Hepatocyte (in vitro differentiated cells): ENCODE measurements at regions not wholly inside any gene's neighbourhood (a gene's known extent, or its start where the extent isn't known, plus 50 kb on each side); places are given as distances from the start of the nearest gene placed in this dataset.

Experiments used
- DNase-seq: peaks from one replicate; pipeline ENCODE4 v3.0.0-alpha.2; 2016; ENCODE audit warnings: low spot score
- H2AFZ ChIP-seq: fragments of 200-600 bp; sonication (generic); 2 replicates; pipeline ENCODE4 v1.6.0; 2016; ENCODE audit warnings: antibody characterized with exemption, mild to moderate bottlenecking
- H3K27ac ChIP-seq: fragments of 200-600 bp; sonication (generic); 2 replicates; pipeline ENCODE4 v1.5.1; 2016; ENCODE audit warnings: mild to moderate bottlenecking
- H3K27me3 ChIP-seq: fragments of 200-600 bp; sonication (generic); 2 replicates; pipeline ENCODE4 v1.6.1; 2016
- H3K36me3 ChIP-seq: fragments of 200-600 bp; sonication (generic); replicated peaks from 2 replicates; pipeline ENCODE4 v1.5.1; 2016; ENCODE audit warnings: low read depth; ENCODE audit not compliant: insufficient read depth
- H3K4me1 ChIP-seq: fragments of 200-600 bp; sonication (generic); 2 replicates; pipeline ENCODE4 v1.5.1; 2016; ENCODE audit warnings: mild to moderate bottlenecking, moderate library complexity; ENCODE audit not compliant: insufficient read depth
- H3K4me2 ChIP-seq: fragments of 200-600 bp; sonication (generic); 2 replicates; pipeline ENCODE4 v1.6.0; 2016
- H3K4me3 ChIP-seq: fragments of 200-600 bp; sonication (generic); 2 replicates; pipeline ENCODE4 v1.5.1; 2016; ENCODE audit warnings: mild to moderate bottlenecking
- H3K79me2 ChIP-seq: fragments of 200-600 bp; sonication (generic); 2 replicates; pipeline ENCODE4 v1.6.0; 2017; ENCODE audit warnings: mild to moderate bottlenecking
- H3K9me2 ChIP-seq: fragments of 200-600 bp; sonication (generic); replicated peaks from 2 replicates; pipeline ENCODE4 v1.6.0; 2017; ENCODE audit warnings: mild to moderate bottlenecking; ENCODE audit not compliant: insufficient read depth
- H3K9me3 ChIP-seq: fragments of 200-600 bp; sonication (generic); 2 replicates; pipeline ENCODE4 v1.5.1; 2016; ENCODE audit warnings: low read depth, mild to moderate bottlenecking
- H4K20me1 ChIP-seq: fragments of 200-600 bp; sonication (generic); 2 replicates; pipeline ENCODE4 v1.6.0; 2016; ENCODE audit warnings: mild to moderate bottlenecking; ENCODE audit not compliant: insufficient read depth, poor library complexity, severe bottlenecking
- EZH2 ChIP-seq: fragments of 200-600 bp; sonication (generic); IDR thresholded peaks from 2 replicates; pipeline ENCODE4 v1.6.1; 2016; ENCODE audit warnings: antibody characterized with exemption, mild to moderate bottlenecking, borderline replicate concordance
- EZH2phosphoT487 ChIP-seq: fragments of 200-600 bp; sonication (generic); IDR thresholded peaks from one replicate; pipeline ENCODE4 v1.6.1; 2018; ENCODE audit warnings: antibody characterized with exemption, mild to moderate bottlenecking, low read depth, moderate library complexity; ENCODE audit not compliant: unreplicated experiment, severe bottlenecking
- WGBS: methylation state at CpG from one replicate; pipeline ENCODE4 v1.1.6; 2016; ENCODE audit warnings: low lambda C conversion rate; ENCODE audit errors: missing lambda C conversion rate; 5-methylcytosine and 5-hydroxymethylcytosine counted together
- TF ChIP-seq, protein P1 (sequence below): fragments of 200-600 bp; sonication (generic); IDR thresholded peaks from 2 replicates; pipeline ENCODE4 v1.5.1; 2016; ENCODE audit warnings: antibody characterized with exemption, mild to moderate bottlenecking; ENCODE audit not compliant: poor library complexity

DNA sequence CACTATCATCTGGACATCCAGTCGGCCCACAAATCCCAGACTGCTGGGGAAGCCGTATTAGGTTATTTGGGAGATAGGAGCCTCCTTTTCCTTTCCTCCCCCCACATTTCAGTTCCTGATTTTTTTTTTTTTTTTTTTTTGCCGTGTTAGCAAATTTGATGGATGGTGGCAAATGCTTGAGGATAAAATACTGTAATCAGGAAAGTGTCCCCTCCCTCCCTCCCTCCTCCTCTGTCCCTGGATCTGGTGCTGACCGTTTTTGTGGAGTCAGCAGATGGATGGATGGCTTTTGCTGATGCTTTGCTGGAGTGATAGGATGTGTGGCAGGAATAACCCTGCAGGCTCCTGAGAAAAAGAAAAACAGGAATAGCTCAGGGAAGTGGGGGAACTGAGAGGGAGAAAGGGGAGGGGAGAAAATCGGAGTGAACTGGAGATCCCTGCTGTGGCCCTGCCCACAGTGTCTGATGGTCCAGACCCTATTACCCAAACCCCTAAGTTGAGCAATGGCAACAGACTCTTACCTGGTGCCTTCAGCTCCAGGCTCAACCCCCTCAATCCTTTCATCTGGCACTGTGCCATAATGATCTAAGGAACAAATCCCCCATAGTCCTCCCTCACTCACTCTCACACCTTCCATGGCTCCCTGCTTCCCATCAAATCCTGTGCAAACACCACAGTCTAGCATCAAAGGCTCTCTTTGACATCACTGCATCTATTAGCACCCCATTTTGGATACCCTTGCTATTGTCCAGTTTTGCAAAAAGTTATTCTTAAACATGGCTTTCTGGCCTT, 277.3 kb upstream of the CHD6 start:
- Histone ChIP-seq H2AFZ (no peak overlapping the region), H3K4me2 (no peak overlapping the region), H4K20me1 (no peaks in the 10 kb centered on the region), H3K9me3 (no peaks in the 10 kb centered on the region), H3K36me3 (no peaks in the 10 kb centered on the region), H3K4me3 (no peak overlapping the region), H3K27ac (no peak overlapping the region), H3K9me2 (no peaks in the 10 kb centered on the region), H3K79me2 (no peaks in the 10 kb centered on the region), H3K27me3 (no peaks in the 10 kb centered on the region), H3K4me1 (no peaks in the 10 kb centered on the region)
- DNase-seq: no peak
- no peak for TF ChIP-seq EZH2phosphoT487
- TF ChIP-seq, protein P1, sequence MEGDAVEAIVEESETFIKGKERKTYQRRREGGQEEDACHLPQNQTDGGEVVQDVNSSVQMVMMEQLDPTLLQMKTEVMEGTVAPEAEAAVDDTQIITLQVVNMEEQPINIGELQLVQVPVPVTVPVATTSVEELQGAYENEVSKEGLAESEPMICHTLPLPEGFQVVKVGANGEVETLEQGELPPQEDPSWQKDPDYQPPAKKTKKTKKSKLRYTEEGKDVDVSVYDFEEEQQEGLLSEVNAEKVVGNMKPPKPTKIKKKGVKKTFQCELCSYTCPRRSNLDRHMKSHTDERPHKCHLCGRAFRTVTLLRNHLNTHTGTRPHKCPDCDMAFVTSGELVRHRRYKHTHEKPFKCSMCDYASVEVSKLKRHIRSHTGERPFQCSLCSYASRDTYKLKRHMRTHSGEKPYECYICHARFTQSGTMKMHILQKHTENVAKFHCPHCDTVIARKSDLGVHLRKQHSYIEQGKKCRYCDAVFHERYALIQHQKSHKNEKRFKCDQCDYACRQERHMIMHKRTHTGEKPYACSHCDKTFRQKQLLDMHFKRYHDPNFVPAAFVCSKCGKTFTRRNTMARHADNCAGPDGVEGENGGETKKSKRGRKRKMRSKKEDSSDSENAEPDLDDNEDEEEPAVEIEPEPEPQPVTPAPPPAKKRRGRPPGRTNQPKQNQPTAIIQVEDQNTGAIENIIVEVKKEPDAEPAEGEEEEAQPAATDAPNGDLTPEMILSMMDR: no peak
- no peak for TF ChIP-seq EZH2
- WGBS: 60% methylated on average over 5 of the region's 5 CpGs

DNA sequence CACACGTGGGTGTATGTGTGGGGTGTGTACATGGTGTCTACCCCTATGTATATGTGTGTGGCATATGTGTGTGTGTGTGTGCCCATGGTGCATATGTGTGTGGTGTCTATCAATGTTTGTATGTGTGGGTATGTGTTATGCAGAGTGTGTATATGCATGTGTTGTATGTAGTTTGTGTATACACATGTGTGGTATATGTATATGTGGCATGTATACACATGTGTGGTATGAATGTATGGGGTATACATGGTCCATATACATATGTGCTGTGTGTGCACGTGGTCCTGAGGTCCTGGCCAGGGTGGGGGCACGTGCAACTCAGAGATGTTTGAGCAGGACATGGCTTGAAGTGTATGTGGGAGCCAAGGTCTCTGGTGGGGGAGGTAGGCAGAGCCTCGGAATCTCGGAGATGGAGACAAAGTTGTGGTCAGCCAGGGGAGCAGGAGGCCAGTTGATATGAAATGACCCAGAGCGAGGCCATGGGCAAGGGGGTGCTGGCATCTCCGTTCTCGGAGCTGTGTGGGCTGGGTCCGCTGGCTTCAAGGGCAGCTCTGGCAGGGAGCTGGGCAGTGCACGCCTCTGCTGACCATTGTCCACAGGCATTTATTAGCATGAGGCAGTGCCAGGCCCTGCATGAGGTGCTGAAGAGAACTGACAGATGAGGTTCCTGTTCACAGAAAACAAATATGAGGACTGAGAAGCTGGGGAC, 276.2 kb upstream of the CHD6 start:
- Histone ChIP-seq H3K9me3 (no peaks in the 10 kb centered on the region), H3K27me3 (no peaks in the 10 kb centered on the region), H3K79me2 (no peaks in the 10 kb centered on the region), H2AFZ (no peak overlapping the region), H3K4me2 (no peak overlapping the region), H3K4me3 (no peak overlapping the region), H3K27ac (no peak overlapping the region), H3K4me1 (no peaks in the 10 kb centered on the region), H4K20me1 (no peaks in the 10 kb centered on the region), H3K36me3 (no peaks in the 10 kb centered on the region), H3K9me2 (no peaks in the 10 kb centered on the region)
- no peak for DNase-seq
- WGBS: 94% methylated on average over 10 of the region's 10 CpGs
- TF ChIP-seq EZH2phosphoT487 (no peak), EZH2 (no peak)
- TF ChIP-seq, protein P1: no peak

DNA sequence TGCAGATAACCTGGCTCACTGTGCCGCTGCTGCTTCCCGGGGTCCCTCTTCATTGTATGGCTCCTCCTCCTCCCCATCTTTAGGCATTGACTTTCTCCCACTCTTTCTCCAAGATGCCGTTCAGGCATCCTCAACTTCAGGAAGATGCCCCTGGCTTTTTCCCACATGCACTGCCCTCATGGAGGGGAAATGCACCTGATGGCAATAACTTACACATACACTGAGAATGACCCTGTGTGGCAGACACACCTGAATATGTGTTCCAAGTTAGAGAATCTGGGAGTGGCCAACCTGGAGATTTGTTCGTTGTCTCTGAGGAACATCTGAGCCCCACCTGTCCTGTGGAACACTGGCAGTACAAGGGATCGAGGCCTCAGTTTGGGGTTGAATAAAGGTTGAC, 273.9 kb upstream of the CHD6 start:
- WGBS: 85% methylated on average over 5 of the region's 5 CpGs
- H3K4me3 ChIP-seq: no peak overlapping the region
- no peaks in the 10 kb centered on the region for H3K27me3 ChIP-seq
- H4K20me1 ChIP-seq: no peaks in the 10 kb centered on the region
- H3K4me2 ChIP-seq: no peak overlapping the region
- H3K27ac ChIP-seq: no peak overlapping the region
- no peaks in the 10 kb centered on the region for H3K9me3 ChIP-seq
- no peaks in the 10 kb centered on the region for H3K79me2 ChIP-seq
- H3K4me1 ChIP-seq: no peaks in the 10 kb centered on the region
- no peak for DNase-seq
- no peaks in the 10 kb centered on the region for H3K9me2 ChIP-seq
- H2AFZ ChIP-seq: no peak overlapping the region
- H3K36me3 ChIP-seq: no peaks in the 10 kb centered on the region
- TF ChIP-seq EZH2: no peak
- no peak for TF ChIP-seq EZH2phosphoT487
- TF ChIP-seq, protein P1: no peak
